ENCODE measurements at regions not wholly inside any gene's neighbourhood (a gene's known extent, or its start where the extent isn't known, plus 50 kb on each side); places are given as distances from the start of the nearest gene placed in this dataset.

DNA sequence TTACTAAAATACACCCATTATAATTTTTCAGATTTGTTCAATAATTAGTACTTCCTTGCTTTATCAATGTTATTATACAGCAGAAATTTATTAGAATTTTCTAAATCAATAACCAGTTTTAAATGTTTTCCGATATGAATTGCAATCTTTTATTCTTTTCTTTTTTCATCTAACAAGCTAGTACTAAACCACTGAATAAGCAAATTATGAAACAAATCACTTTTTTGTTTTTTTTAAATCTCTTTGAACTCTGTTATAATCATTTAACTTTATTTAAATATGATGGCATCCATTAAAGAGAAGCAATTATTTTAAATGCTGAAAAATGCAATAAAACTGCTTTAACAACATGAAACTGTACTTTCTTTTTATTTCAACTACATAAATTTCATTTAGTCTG is 59.7 kb downstream of the HYCC1 start:
- TF ChIP-seq POLR2A (IDR thresholded peaks at IDR 0.05; ENCODE audit: low read length), result no peak
- no peak for TF ChIP-seq GATA1 (IDR thresholded peaks at IDR 0.05; ENCODE audit: low read depth, low read length)

Data from erythroblast (primary cell).